Astrocyte (in vitro differentiated cells and primary cell): ENCODE measurements at regions not wholly inside any gene's neighbourhood (a gene's known extent, or its start where the extent isn't known, plus 50 kb on each side); places are given as distances from the start of the nearest gene placed in this dataset.

Experiments used
- DNase-seq: peaks from one replicate; pipeline ENCODE4 v3.0.0-alpha.2; 2010; ENCODE audit warnings: low read depth
- FAIRE-seq: peaks from 2 replicates; lab custom pipeline; 2011; peaks lifted over from hg19 to GRCh38; lab: Jason Lieb, UNC
- H2AFZ ChIP-seq: 2 replicates; pipeline ENCODE4 v1.6.0; 2012; ENCODE audit warnings: low read depth, low read length, inconsistent platforms
- H3K27ac ChIP-seq: 2 replicates; pipeline ENCODE4 v1.5.1; 2011; ENCODE audit warnings: low read depth, low read length, inconsistent platforms
- H3K27me3 ChIP-seq: 2 replicates; pipeline ENCODE4 v1.6.0; 2011; ENCODE audit warnings: low read length, inconsistent platforms; ENCODE audit not compliant: insufficient read depth
- H3K36me3 ChIP-seq: 2 replicates; pipeline ENCODE4 v1.5.1; 2011; ENCODE audit warnings: low read length, inconsistent platforms; ENCODE audit not compliant: insufficient read depth
- H3K4me1 ChIP-seq: 2 replicates; pipeline ENCODE4 v1.5.1; 2011; ENCODE audit warnings: low read length, inconsistent platforms; ENCODE audit not compliant: insufficient read depth
- H3K4me2 ChIP-seq: 2 replicates; pipeline ENCODE4 v1.6.0; 2012; ENCODE audit warnings: low read length, inconsistent platforms
- H3K4me3 ChIP-seq: 2 replicates; pipeline ENCODE4 v1.5.1; 2011; ENCODE audit warnings: low read depth, mild to moderate bottlenecking, low read length, inconsistent platforms; ENCODE audit not compliant: insufficient read depth
- H3K79me2 ChIP-seq: 2 replicates; pipeline ENCODE4 v1.6.0; 2012; ENCODE audit warnings: mild to moderate bottlenecking, low read length, inconsistent platforms; ENCODE audit not compliant: insufficient read depth
- H3K9ac ChIP-seq: 2 replicates; pipeline ENCODE4 v1.6.0; 2012; ENCODE audit warnings: mild to moderate bottlenecking, low read length, inconsistent platforms
- H3K9me3 ChIP-seq: 2 replicates; pipeline ENCODE4 v1.5.1; 2012; ENCODE audit warnings: low read depth, mild to moderate bottlenecking, low read length, inconsistent platforms; ENCODE audit not compliant: insufficient read depth
- H4K20me1 ChIP-seq: 2 replicates; pipeline ENCODE4 v1.6.0; 2012; ENCODE audit warnings: low read length, inconsistent platforms; ENCODE audit not compliant: insufficient read depth
- H3K27ac Mint-ChIP-seq: one replicate; pipeline ENCODE4 v1.8.0; 2021; ENCODE audit warnings: mild to moderate bottlenecking, mixed read lengths; ENCODE audit not compliant: unreplicated experiment
- H3K27me3 Mint-ChIP-seq: one replicate; pipeline ENCODE4 v1.8.0; 2021; ENCODE audit warnings: low read depth, mixed read lengths; ENCODE audit not compliant: unreplicated experiment
- H3K36me3 Mint-ChIP-seq: one replicate; pipeline ENCODE4 v1.8.0; 2021; ENCODE audit warnings: low read depth, mixed read lengths; ENCODE audit not compliant: unreplicated experiment
- H3K4me1 Mint-ChIP-seq: one replicate; pipeline ENCODE4 v1.8.0; 2021; ENCODE audit warnings: low read depth, mixed read lengths; ENCODE audit not compliant: unreplicated experiment
- H3K4me3 Mint-ChIP-seq: one replicate; pipeline ENCODE4 v1.8.0; 2021; ENCODE audit warnings: mild to moderate bottlenecking, moderate library complexity, mixed read lengths; ENCODE audit not compliant: unreplicated experiment
- H3K9me3 Mint-ChIP-seq: one replicate; pipeline ENCODE4 v1.8.0; 2021; ENCODE audit warnings: mild to moderate bottlenecking, mixed read lengths; ENCODE audit not compliant: unreplicated experiment
- CTCF ChIP-seq: IDR thresholded peaks from 2 replicates; pipeline ENCODE4 v1.5.1; 2011; ENCODE audit warnings: low read depth, mild to moderate bottlenecking, inconsistent platforms, low read length, moderate library complexity; ENCODE audit not compliant: insufficient read depth
- EZH2 ChIP-seq: IDR thresholded peaks from 2 replicates; pipeline ENCODE4 v1.6.1; 2012; ENCODE audit warnings: mild to moderate bottlenecking, low read length, inconsistent platforms; ENCODE audit not compliant: insufficient read depth

GRCh38 chr5:68352166-68352565 lies 136.6 kb downstream of the PIK3R1 start:
- no peak overlapping the region for H3K4me3 Mint-ChIP-seq
- Histone ChIP-seq H3K27ac (no peak overlapping the region), H3K36me3 (no peaks in the 10 kb centered on the region), H3K4me2 (no peak overlapping the region), H4K20me1 (no peaks in the 10 kb centered on the region), H2AFZ (no peak overlapping the region), H3K79me2 (no peaks in the 10 kb centered on the region), H3K9me3 (no peaks in the 10 kb centered on the region), H3K9ac (no peak overlapping the region), H3K4me3 (no peak overlapping the region), H3K27me3 (no peaks in the 10 kb centered on the region), H3K4me1 (no peaks in the 10 kb centered on the region)
- peaks cover 11% of the 10 kb centered on the region for H3K4me1 Mint-ChIP-seq
- DNase-seq = no peak
- no peaks in the 10 kb centered on the region for H3K36me3 Mint-ChIP-seq
- H3K9me3 Mint-ChIP-seq = peaks cover 3% of the 10 kb centered on the region
- peaks cover 2% of the 10 kb centered on the region for H3K27me3 Mint-ChIP-seq
- no peak overlapping the region for H3K27ac Mint-ChIP-seq
- TF ChIP-seq CTCF (no peak), EZH2 (no peak)
- no peak for FAIRE-seq

GRCh38 chr5:68353605-68354004 lies 138.0 kb downstream of the PIK3R1 start:
- H3K36me3 Mint-ChIP-seq = no peaks in the 10 kb centered on the region
- peaks cover 11% of the 10 kb centered on the region for H3K4me1 Mint-ChIP-seq
- H4K20me1 ChIP-seq = no peaks in the 10 kb centered on the region
- no peaks in the 10 kb centered on the region for H3K36me3 ChIP-seq
- H3K27ac ChIP-seq = no peak overlapping the region
- TF ChIP-seq CTCF (no peak), EZH2 (no peak)
- no peak for FAIRE-seq
- no peak overlapping the region for H2AFZ ChIP-seq
- no peak overlapping the region for H3K4me3 Mint-ChIP-seq
- no peaks in the 10 kb centered on the region for H3K9me3 ChIP-seq
- peaks cover 2% of the 10 kb centered on the region for H3K27me3 Mint-ChIP-seq
- H3K4me1 ChIP-seq = no peaks in the 10 kb centered on the region
- no peaks in the 10 kb centered on the region for H3K9me3 Mint-ChIP-seq
- peak; percentile 73 for DNase-seq
- no peaks in the 10 kb centered on the region for H3K27me3 ChIP-seq
- H3K79me2 ChIP-seq = no peaks in the 10 kb centered on the region
- no peak overlapping the region for H3K9ac ChIP-seq
- H3K4me2 ChIP-seq = no peak overlapping the region
- no peak overlapping the region for H3K27ac Mint-ChIP-seq
- H3K4me3 ChIP-seq = no peak overlapping the region

- FAIRE-seq (no peak), DNase-seq (no peak)
- Histone ChIP-seq H3K27me3 (no peaks in the 10 kb centered on the region), H3K4me3 (no peak overlapping the region), H3K79me2 (no peaks in the 10 kb centered on the region), H3K4me1 (no peaks in the 10 kb centered on the region), H3K9me3 (no peaks in the 10 kb centered on the region), H3K36me3 (no peaks in the 10 kb centered on the region), H4K20me1 (no peaks in the 10 kb centered on the region), H3K4me2 (no peak overlapping the region), H3K27ac (no peak overlapping the region), H2AFZ (no peak overlapping the region), H3K9ac (no peak overlapping the region)
- Mint-ChIP-seq H3K27me3 (peaks cover 2% of the 10 kb centered on the region), H3K36me3 (no peaks in the 10 kb centered on the region), H3K4me3 (no peak overlapping the region), H3K27ac (no peak overlapping the region), H3K4me1 (peaks cover 11% of the 10 kb centered on the region), H3K9me3 (no peaks in the 10 kb centered on the region)
- TF ChIP-seq EZH2 (no peak), CTCF (no peak)
Measured at GRCh38 chr5:68354315-68354714, 138.8 kb downstream of the PIK3R1 start.
